HG03139 (cell line): ENCODE measurements at regions not wholly inside any gene's neighbourhood (a gene's known extent, or its start where the extent isn't known, plus 50 kb on each side); places are given as distances from the start of the nearest gene placed in this dataset.

Experiments
- ATAC-seq: cut with Tn5 transposase; IDR thresholded peaks from one replicate; pipeline ENCODE4 v1.9.1; 2021; ENCODE audit not compliant: unreplicated experiment

GRCh38 chr7:32273297-32273696, 203.1 kb upstream of the PDE1C start:
- peak; percentile 48 for ATAC-seq

GRCh38 chr7:32266932-32267475, 196.8 kb upstream of the PDE1C start:
- no peak for ATAC-seq

GRCh38 chr7:32264702-32265284, 194.6 kb upstream of the PDE1C start:
- ATAC-seq, result no peak

GRCh38 chr7:32263611-32264010, 193.4 kb upstream of the PDE1C start:
- no peak for ATAC-seq

- ATAC-seq, result no peak
Observed at GRCh38 chr7:32262315-32262714, 192.1 kb upstream of the PDE1C start.

GRCh38 chr7:32259931-32260596, 189.9 kb upstream of the PDE1C start:
- peak; percentile 82 for ATAC-seq

- ATAC-seq, result no peak
Observed at GRCh38 chr7:32258265-32258664, 188.1 kb upstream of the PDE1C start.

- ATAC-seq, result no peak
Observed at GRCh38 chr7:32257621-32258020, 187.4 kb upstream of the PDE1C start.

GRCh38 chr7:32256811-32257210, 186.6 kb upstream of the PDE1C start:
- no peak for ATAC-seq

- no peak for ATAC-seq
Observed at GRCh38 chr7:32256376-32256775, 186.2 kb upstream of the PDE1C start.

GRCh38 chr7:32255036-32255435, 184.8 kb upstream of the PDE1C start:
- peak; percentile 57 for ATAC-seq

GRCh38 chr7:32253299-32253698, 183.1 kb upstream of the PDE1C start:
- no peak for ATAC-seq

GRCh38 chr7:32251659-32252058, 181.5 kb upstream of the PDE1C start:
- no peak for ATAC-seq

GRCh38 chr7:32250471-32251260, 180.5 kb upstream of the PDE1C start:
- no peak for ATAC-seq

GRCh38 chr7:32250003-32250402, 179.8 kb upstream of the PDE1C start:
- no peak for ATAC-seq

GRCh38 chr7:32248522-32248921, 178.3 kb upstream of the PDE1C start:
- ATAC-seq, result no peak

- no peak for ATAC-seq
Observed at GRCh38 chr7:32244806-32245345, 174.7 kb upstream of the PDE1C start.

GRCh38 chr7:32243687-32244290, 173.6 kb upstream of the PDE1C start:
- no peak for ATAC-seq

- ATAC-seq, result no peak
Observed at GRCh38 chr7:32242436-32242835, 172.2 kb upstream of the PDE1C start.

- no peak for ATAC-seq
Observed at GRCh38 chr7:32241636-32242035, 171.4 kb upstream of the PDE1C start.

- ATAC-seq, result no peak
Observed at GRCh38 chr7:32239764-32240163, 169.6 kb upstream of the PDE1C start.
